RWPE2 (cell line): ENCODE measurements at regions not wholly inside any gene's neighbourhood (a gene's known extent, or its start where the extent isn't known, plus 50 kb on each side); places are given as distances from the start of the nearest gene placed in this dataset.
"Not testable (repeated sequence)": the region's sequence is repeated elsewhere in the genome, so short reads cannot be mapped to it uniquely, and the experiment has no call there.

Source experiments
- ATAC-seq: fragments of 200-7000 bp; cut with Tn5 transposase; 3 replicates; pipeline ENCODE4 v1.9.1; 2021; ENCODE audit warnings: low read depth
- DNase-seq: peaks from one replicate; pipeline ENCODE4 v3.0.0-alpha.2; 2020; ENCODE audit warnings: low spot score
- H3K27ac ChIP-seq: fragments of 450-650 bp; 2 replicates; pipeline ENCODE4 v1.5.1; 2017; ENCODE audit warnings: mild to moderate bottlenecking; ENCODE audit not compliant: poor library complexity, severe bottlenecking
- H3K27me3 ChIP-seq: fragments of 250-450 bp; sonication (Bioruptor Pico); 2 replicates; pipeline ENCODE4 v1.5.1; 2021; ENCODE audit warnings: mild to moderate bottlenecking, moderate library complexity; ENCODE audit not compliant: insufficient read depth, poor library complexity, severe bottlenecking
- H3K36me3 ChIP-seq: fragments of 250-450 bp; sonication (Bioruptor Pico); 2 replicates; pipeline ENCODE4 v1.5.1; 2020; ENCODE audit warnings: low read depth, mild to moderate bottlenecking, moderate library complexity
- H3K4me1 ChIP-seq: fragments of 250-450 bp; sonication (Bioruptor Pico); 2 replicates; pipeline ENCODE4 v1.5.1; 2021; ENCODE audit warnings: mild to moderate bottlenecking, moderate library complexity; ENCODE audit not compliant: insufficient read depth, poor library complexity, severe bottlenecking
- H3K4me3 ChIP-seq: fragments of 250-450 bp; sonication (Bioruptor Pico); 2 replicates; pipeline ENCODE4 v1.5.1; 2021; ENCODE audit warnings: mild to moderate bottlenecking, moderate library complexity; ENCODE audit not compliant: severe bottlenecking
- H3K9me3 ChIP-seq: fragments of 250-450 bp; sonication (Bioruptor Pico); 2 replicates; pipeline ENCODE4 v1.5.1; 2021; ENCODE audit warnings: mild to moderate bottlenecking, moderate library complexity; ENCODE audit not compliant: severe bottlenecking
- TF ChIP-seq, protein P1 (sequence below): fragments of 450-650 bp; IDR thresholded peaks from one replicate; pipeline ENCODE4 v1.5.1; 2017; ENCODE audit warnings: mild to moderate bottlenecking, moderate library complexity; ENCODE audit not compliant: poor library complexity, severe bottlenecking

DNA sequence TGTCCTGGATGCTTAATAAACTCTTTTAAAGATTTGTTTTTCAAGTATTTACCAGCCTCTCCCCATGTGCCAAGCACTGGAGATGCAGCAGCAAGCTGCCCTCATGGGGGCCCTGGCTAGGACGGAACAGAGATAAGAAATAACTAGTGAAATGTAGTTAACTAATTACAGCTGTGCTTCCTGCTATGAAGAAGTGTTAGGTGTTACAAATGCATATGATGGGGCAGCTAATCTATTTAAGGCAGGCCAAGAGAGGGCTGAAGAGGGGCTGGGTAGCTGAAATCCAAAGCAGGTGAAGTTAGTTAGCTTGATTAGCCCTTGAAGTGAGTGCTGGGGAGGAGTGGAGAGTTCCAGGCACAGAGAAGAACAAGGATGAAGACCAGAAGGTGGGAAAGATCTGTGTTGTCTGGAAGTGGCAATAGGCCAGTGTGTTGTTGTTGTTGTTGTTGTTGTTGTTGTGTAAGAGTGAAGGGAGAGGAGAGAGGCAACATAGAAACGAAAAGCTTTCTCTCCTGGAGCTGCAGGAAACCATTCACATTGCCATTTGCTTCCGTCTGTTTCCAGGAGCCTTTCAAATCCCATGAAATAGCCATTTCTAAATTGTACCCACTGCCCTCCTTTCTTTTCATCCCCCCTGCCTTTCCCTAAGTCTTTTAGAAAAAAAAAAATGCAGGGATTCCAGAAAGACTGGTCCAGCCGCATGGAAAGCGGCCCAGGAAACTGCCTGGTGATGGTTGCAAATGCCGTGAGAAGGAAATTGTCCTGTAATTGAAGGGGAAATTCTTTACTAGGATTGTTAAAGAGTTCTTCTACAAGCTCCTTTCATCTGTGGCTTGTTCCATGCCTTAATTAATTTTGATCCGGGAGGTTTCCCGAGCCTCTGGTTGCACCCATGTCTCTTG lies 119.6 kb downstream of the TFAP2C start:
- Histone ChIP-seq H3K27ac (no peak overlapping the region), H3K9me3 (no peaks in the 10 kb centered on the region), H3K36me3 (no peaks in the 10 kb centered on the region), H3K4me1 (peaks cover 2% of the 10 kb centered on the region), H3K27me3 (no peaks in the 10 kb centered on the region), H3K4me3 (no peak overlapping the region)
- no peak for ATAC-seq
- TF ChIP-seq, protein P1, sequence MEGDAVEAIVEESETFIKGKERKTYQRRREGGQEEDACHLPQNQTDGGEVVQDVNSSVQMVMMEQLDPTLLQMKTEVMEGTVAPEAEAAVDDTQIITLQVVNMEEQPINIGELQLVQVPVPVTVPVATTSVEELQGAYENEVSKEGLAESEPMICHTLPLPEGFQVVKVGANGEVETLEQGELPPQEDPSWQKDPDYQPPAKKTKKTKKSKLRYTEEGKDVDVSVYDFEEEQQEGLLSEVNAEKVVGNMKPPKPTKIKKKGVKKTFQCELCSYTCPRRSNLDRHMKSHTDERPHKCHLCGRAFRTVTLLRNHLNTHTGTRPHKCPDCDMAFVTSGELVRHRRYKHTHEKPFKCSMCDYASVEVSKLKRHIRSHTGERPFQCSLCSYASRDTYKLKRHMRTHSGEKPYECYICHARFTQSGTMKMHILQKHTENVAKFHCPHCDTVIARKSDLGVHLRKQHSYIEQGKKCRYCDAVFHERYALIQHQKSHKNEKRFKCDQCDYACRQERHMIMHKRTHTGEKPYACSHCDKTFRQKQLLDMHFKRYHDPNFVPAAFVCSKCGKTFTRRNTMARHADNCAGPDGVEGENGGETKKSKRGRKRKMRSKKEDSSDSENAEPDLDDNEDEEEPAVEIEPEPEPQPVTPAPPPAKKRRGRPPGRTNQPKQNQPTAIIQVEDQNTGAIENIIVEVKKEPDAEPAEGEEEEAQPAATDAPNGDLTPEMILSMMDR, result no peak
- no peak for DNase-seq

DNA sequence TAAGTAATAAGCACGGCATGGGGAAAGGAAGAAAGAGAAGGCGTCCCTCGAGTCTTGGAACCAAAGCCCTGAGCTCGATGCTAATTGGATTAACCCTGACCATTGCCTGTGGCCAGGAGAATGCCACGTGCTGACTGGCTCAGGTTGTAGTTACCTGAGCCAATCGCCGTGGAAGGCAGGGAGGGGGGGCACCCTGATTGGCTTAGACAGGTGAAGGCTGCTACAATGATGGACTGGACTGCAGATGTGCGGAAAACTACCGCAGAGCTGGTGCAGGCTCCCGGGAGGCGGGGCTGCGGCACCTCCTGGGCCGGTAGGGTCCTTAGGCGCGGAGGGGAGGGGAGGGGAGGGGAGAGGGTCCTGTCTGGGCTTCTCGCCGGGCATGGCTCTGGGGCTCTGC lies 121.3 kb downstream of the TFAP2C start:
- Histone ChIP-seq H3K9me3 (no peaks in the 10 kb centered on the region), H3K36me3 (no peaks in the 10 kb centered on the region), H3K4me3 (no peak overlapping the region), H3K27me3 (no peaks in the 10 kb centered on the region), H3K4me1 (peaks cover 2% of the 10 kb centered on the region), H3K27ac (no peak overlapping the region)
- TF ChIP-seq, protein P1, result no peak
- no peak for DNase-seq
- ATAC-seq, result no peak

GRCh38 chr20:56752274-56752673 lies 123.2 kb downstream of the TFAP2C start:
- TF ChIP-seq, protein P1, result no peak
- no peak overlapping the region for H3K4me3 ChIP-seq
- peak; percentile 65 for ATAC-seq
- H3K4me1 ChIP-seq, result peaks cover 2% of the 10 kb centered on the region
- no peaks in the 10 kb centered on the region for H3K27me3 ChIP-seq
- DNase-seq, result no peak
- no peak overlapping the region for H3K27ac ChIP-seq
- H3K9me3 ChIP-seq, result no peaks in the 10 kb centered on the region
- H3K36me3 ChIP-seq, result no peaks in the 10 kb centered on the region

DNA sequence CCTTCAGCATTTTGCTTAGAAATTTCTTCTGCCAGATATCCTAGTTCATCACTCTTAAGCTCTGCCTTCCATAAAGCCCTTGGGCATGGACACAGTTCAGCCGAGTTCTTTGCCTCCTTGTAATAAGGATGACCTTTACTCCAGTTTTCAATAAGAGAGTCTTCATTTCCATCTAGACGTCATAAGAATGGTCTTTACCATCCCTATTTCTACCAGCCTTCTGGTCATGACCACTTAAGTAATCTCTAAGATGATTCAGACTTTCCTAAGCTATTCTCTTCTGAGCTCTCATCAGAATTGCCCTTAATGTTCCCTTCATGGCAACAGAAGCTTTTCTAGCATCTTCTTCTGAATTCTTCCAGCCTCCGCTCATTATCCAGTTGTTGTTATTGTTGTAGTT lies 126.1 kb downstream of the TFAP2C start:
- Histone ChIP-seq H3K27me3 (no peaks in the 10 kb centered on the region), H3K4me1 (peaks cover 2% of the 10 kb centered on the region), H3K4me3 (no peak overlapping the region), H3K27ac (no peak overlapping the region), H3K36me3 (no peaks in the 10 kb centered on the region), H3K9me3 (no peaks in the 10 kb centered on the region)
- TF ChIP-seq, protein P1, result no peak
- ATAC-seq (no peak), DNase-seq (no peak)

GRCh38 chr20:56756658-56757057 lies 127.6 kb downstream of the TFAP2C start:
- not testable (repeated sequence) for H3K27ac ChIP-seq, H3K27me3 ChIP-seq, DNase-seq, H3K4me1 ChIP-seq, H3K4me3 ChIP-seq, H3K9me3 ChIP-seq, ATAC-seq, H3K36me3 ChIP-seq
